H1 (cell line): ENCODE measurements at regions not wholly inside any gene's neighbourhood (a gene's known extent, or its start where the extent isn't known, plus 50 kb on each side); places are given as distances from the start of the nearest gene placed in this dataset.
"Not testable (repeated sequence)": the region's sequence is repeated elsewhere in the genome, so short reads cannot be mapped to it uniquely, and the experiment has no call there.

Experiments
- CTCF ChIA-PET: fragments of 300-600 bp; sonication (Branson Sonifier 250); formaldehyde crosslinking; loops from one replicate; lab custom pipeline; 2021; ENCODE audit not compliant: partially characterized antibody; lab: Charles Lee
- POLR2A ChIA-PET: fragments of 300-600 bp; sonication (Branson Sonifier 250); formaldehyde crosslinking; loops from one replicate; lab custom pipeline; 2021; ENCODE audit warnings: inconsistent platforms; ENCODE audit not compliant: partially characterized antibody; lab: Charles Lee
- DNase-seq, 2 experiments: peaks; one replicate each; pipeline versions ENCODE4 v3.0.0 to v3.0.0-alpha.2; 2010 to 2022; ENCODE audit warnings: low spot score in 2 of 2, low read depth in 1 of 2, mixed read lengths in 1 of 2
- FAIRE-seq: peaks from 2 replicates; lab custom pipeline; 2011; peaks lifted over from hg19 to GRCh38; lab: Jason Lieb, UNC
- H2AFZ ChIP-seq: 2 replicates; pipeline ENCODE4 v1.8.1; 2012; ENCODE audit warnings: low read length, inconsistent platforms
- H2AK5ac ChIP-seq: 2 replicates; pipeline ENCODE4 v1.6.1; 2013; ENCODE audit warnings: low read depth, low read length
- H2BK120ac ChIP-seq: replicated peaks from 2 replicates; pipeline ENCODE3; 2013; ENCODE audit warnings: low read depth, low read length, inconsistent platforms
- H2BK12ac ChIP-seq: 2 replicates; pipeline ENCODE4 v1.6.1; 2013; ENCODE audit warnings: low read depth, low read length
- H2BK15ac ChIP-seq: 2 replicates; pipeline ENCODE4 v1.6.1; 2013; ENCODE audit warnings: low read length
- H2BK20ac ChIP-seq: 2 replicates; pipeline ENCODE4 v1.6.1; 2013; ENCODE audit warnings: low read length
- H2BK5ac ChIP-seq: 2 replicates; pipeline ENCODE4 v1.6.1; 2013; ENCODE audit warnings: low read depth, low read length
- H3K14ac ChIP-seq: 2 replicates; pipeline ENCODE4 v1.6.1; 2013; ENCODE audit warnings: inconsistent platforms; ENCODE audit not compliant: insufficient read length
- H3K18ac ChIP-seq: 2 replicates; pipeline ENCODE4 v1.6.1; 2013; ENCODE audit warnings: low read length; ENCODE audit errors: extremely low read depth
- H3K23ac ChIP-seq: 2 replicates; pipeline ENCODE4 v1.6.1; 2013; ENCODE audit warnings: inconsistent platforms; ENCODE audit not compliant: insufficient read length
- H3K23me2 ChIP-seq: 2 replicates; pipeline ENCODE4 v1.6.1; 2013; ENCODE audit warnings: low read depth, low read length
- H3K27ac ChIP-seq: 2 replicates; pipeline ENCODE4 v1.6.1; 2011; ENCODE audit warnings: low read depth, low read length, inconsistent platforms
- H3K27me3 ChIP-seq, 4 experiments: replicated peaks in 1 of 4; 1 replicate in 1 of 4; 2 replicates in 3 of 4; pipeline versions ENCODE4 v1.6.1 to v1.8.1; 2011 to 2013; ENCODE audit warnings: low read length in 3 of 4, mild to moderate bottlenecking in 3 of 4, inconsistent platforms in 2 of 4, mixed read lengths in 2 of 4, moderate library complexity in 1 of 4; ENCODE audit not compliant: control insufficient read depth in 3 of 4, insufficient read depth in 3 of 4; ENCODE audit errors: extremely low read depth in 1 of 4
- H3K36me3 ChIP-seq, 4 experiments: 2 replicates each; pipeline versions ENCODE4 v1.6.1 to v1.8.1; 2011 to 2013; ENCODE audit warnings: mild to moderate bottlenecking in 4 of 4, low read length in 3 of 4, moderate library complexity in 2 of 4, control low read depth in 1 of 4, inconsistent platforms in 1 of 4; ENCODE audit not compliant: insufficient read depth in 4 of 4, control insufficient read depth in 2 of 4
- H3K4ac ChIP-seq: replicated peaks from 2 replicates; pipeline ENCODE3; 2013; ENCODE audit warnings: low read length, low read depth, mixed read lengths, inconsistent platforms; ENCODE audit not compliant: insufficient read length
- H3K4me1 ChIP-seq, 4 experiments: replicated peaks in 1 of 4; 1 replicate in 1 of 4; 2 replicates in 3 of 4; pipeline versions ENCODE4 v1.6.1 to v1.8.1; 2011 to 2013; ENCODE audit warnings: low read length in 3 of 4, inconsistent platforms in 2 of 4, mixed read lengths in 1 of 4; ENCODE audit not compliant: insufficient read depth in 4 of 4, control insufficient read depth in 3 of 4
- H3K4me2 ChIP-seq, 2 experiments: 2 replicates each; pipeline versions ENCODE4 v1.6.1 to v1.8.1; 2011 to 2013; ENCODE audit warnings: low read depth in 2 of 2, low read length in 2 of 2, control low read depth in 1 of 2, inconsistent platforms in 1 of 2, mild to moderate bottlenecking in 1 of 2; ENCODE audit not compliant: insufficient read depth in 1 of 2
- H3K4me3 ChIP-seq, 4 experiments: fragments of 200-600, 300-600 bp in 1 of 4; sonication (generic), shearing (Covaris generic), sonication (Bioruptor Twin) in 1 of 4; 2 replicates each; pipeline versions ENCODE4 v1.5.1 to v1.8.1; 2011 to 2016; ENCODE audit warnings: low read length in 4 of 4, low read depth in 3 of 4, control low read depth in 2 of 4, inconsistent platforms in 2 of 4, mild to moderate bottlenecking in 2 of 4, mixed read lengths in 1 of 4, moderate library complexity in 1 of 4; ENCODE audit not compliant: insufficient read depth in 2 of 4; ENCODE audit errors: extremely low read depth in 1 of 4
- H3K56ac ChIP-seq: replicated peaks from 2 replicates; pipeline ENCODE3; 2013; ENCODE audit warnings: low read depth, mild to moderate bottlenecking, mixed read lengths, low read length, inconsistent platforms; ENCODE audit not compliant: insufficient read length
- H3K79me1 ChIP-seq: 2 replicates; pipeline ENCODE4 v1.6.1; 2013; ENCODE audit warnings: low read depth, low read length, control low read depth
- H3K79me2 ChIP-seq, 2 experiments: 2 replicates each; pipeline versions ENCODE4 v1.6.1 to v1.8.1; 2012 to 2013; ENCODE audit warnings: low read length in 2 of 2, mild to moderate bottlenecking in 2 of 2, inconsistent platforms in 1 of 2; ENCODE audit not compliant: insufficient read depth in 2 of 2, control insufficient read depth in 1 of 2
- H3K9ac ChIP-seq, 4 experiments: replicated peaks in 1 of 4; 1 replicate in 1 of 4; 2 replicates in 3 of 4; pipeline versions ENCODE4 v1.6.1 to v1.8.1; 2011 to 2013; ENCODE audit warnings: low read depth in 3 of 4, low read length in 3 of 4, control low read depth in 2 of 4, mild to moderate bottlenecking in 2 of 4, moderate library complexity in 2 of 4, inconsistent platforms in 1 of 4; ENCODE audit errors: extremely low read depth in 1 of 4
- H3K9me3 ChIP-seq, 2 experiments: 2 replicates each; pipeline versions ENCODE4 v1.6.1 to v1.8.1; 2012 to 2013; ENCODE audit warnings: mild to moderate bottlenecking in 2 of 2, moderate library complexity in 2 of 2, control low read depth in 1 of 2, inconsistent platforms in 1 of 2, low read depth in 1 of 2, low read length in 1 of 2, mixed read lengths in 1 of 2; ENCODE audit not compliant: insufficient read depth in 2 of 2
- H4K20me1 ChIP-seq, 2 experiments: replicated peaks in 1 of 2; 2 replicates each; pipeline versions ENCODE3 to v1.8.1; 2011 to 2013; ENCODE audit warnings: inconsistent platforms in 2 of 2, low read length in 2 of 2, mild to moderate bottlenecking in 1 of 2; ENCODE audit not compliant: insufficient read depth in 2 of 2, control insufficient read depth in 1 of 2
- H4K5ac ChIP-seq: 2 replicates; pipeline ENCODE4 v1.6.1; 2013; ENCODE audit warnings: low read length, low read depth, mixed read lengths, inconsistent platforms; ENCODE audit not compliant: insufficient read length
- H4K8ac ChIP-seq: 2 replicates; pipeline ENCODE4 v1.8.0; 2013; ENCODE audit warnings: mild to moderate bottlenecking, moderate library complexity, low read length, inconsistent platforms; ENCODE audit not compliant: insufficient read depth; ENCODE audit errors: extremely low read depth
- H4K91ac ChIP-seq: replicated peaks from 2 replicates; pipeline ENCODE3; 2013; ENCODE audit warnings: low read length, mixed read lengths, inconsistent platforms; ENCODE audit not compliant: insufficient read length
- WGBS, 2 experiments: shearing (Covaris generic) in 1 of 2; methylation state at CpG; one replicate each; pipeline versions ENCODE4 v1.1.6 to v1.1.7; 2013 to 2015; ENCODE audit warnings: low lambda C conversion rate in 2 of 2, mixed read lengths in 2 of 2, inconsistent platforms in 1 of 2, low coverage in 1 of 2, missing lambda C conversion rate in 1 of 2; ENCODE audit not compliant: insufficient replicate concordance in 2 of 2, insufficient coverage in 1 of 2, insufficient read length in 1 of 2; ENCODE audit errors: extremely low coverage in 1 of 2, missing lambda C conversion rate in 1 of 2; 5-methylcytosine and 5-hydroxymethylcytosine counted together

DNA sequence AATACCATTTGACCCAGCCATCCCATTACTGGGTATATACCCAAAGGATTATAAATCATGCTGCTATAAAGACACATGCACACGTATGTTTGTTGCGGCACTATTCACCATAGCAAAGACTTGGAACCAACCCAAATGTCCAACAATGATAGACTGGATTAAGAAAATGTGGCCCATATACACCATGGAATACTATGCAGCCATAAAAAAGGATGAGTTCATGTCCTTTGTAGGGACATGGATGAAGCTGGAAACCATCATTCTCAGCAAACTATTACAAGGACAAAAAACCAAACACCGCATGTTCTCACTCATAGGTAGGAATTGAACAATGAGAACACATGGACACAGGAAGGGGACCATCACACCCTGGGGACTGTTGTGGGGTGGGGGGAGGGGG, 66.8 kb upstream of the LHFPL2 start:
- H2BK5ac ChIP-seq, H3K23ac ChIP-seq, H3K9me3 ChIP-seq, H4K8ac ChIP-seq, H4K5ac ChIP-seq, H3K27ac ChIP-seq, H3K36me3 ChIP-seq, FAIRE-seq, POLR2A ChIA-PET, H3K14ac ChIP-seq, H3K4me3 ChIP-seq, H2BK120ac ChIP-seq, H3K56ac ChIP-seq, H3K79me2 ChIP-seq, H3K18ac ChIP-seq, H3K27me3 ChIP-seq, H4K91ac ChIP-seq, H4K20me1 ChIP-seq, H3K4me1 ChIP-seq, CTCF ChIA-PET, H2BK20ac ChIP-seq, H3K23me2 ChIP-seq, H3K4me2 ChIP-seq, H2BK15ac ChIP-seq, H3K4ac ChIP-seq, H2AK5ac ChIP-seq, H3K9ac ChIP-seq, H2BK12ac ChIP-seq, H3K79me1 ChIP-seq, DNase-seq, H2AFZ ChIP-seq: not testable (repeated sequence)
- 89% methylated on average over 3 of the region's 3 CpGs; no CpG with 5 or more reads in 1 of the 2 experiments for WGBS, 2 experiments

DNA sequence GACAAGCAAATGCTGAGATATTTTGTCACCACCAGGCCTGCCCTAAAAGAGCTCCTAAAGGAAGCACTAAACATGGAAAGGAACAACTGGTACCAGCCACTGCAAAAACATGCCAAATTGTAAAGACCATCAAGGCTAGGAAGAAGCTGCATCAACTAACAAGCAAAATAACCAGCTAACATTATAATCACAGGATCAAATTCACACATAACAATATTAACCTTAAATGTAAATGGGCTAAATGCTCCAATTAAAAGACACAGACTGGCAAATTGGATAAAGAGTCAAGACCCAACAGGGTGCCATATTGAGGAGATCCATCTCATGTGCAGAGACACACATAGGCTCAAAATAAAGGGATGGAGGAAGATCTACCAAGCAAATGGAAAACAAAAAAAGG, 63.1 kb upstream of the LHFPL2 start:
- H3K9ac ChIP-seq, H4K5ac ChIP-seq, H3K4me2 ChIP-seq, H4K91ac ChIP-seq, H3K27me3 ChIP-seq, H3K56ac ChIP-seq, H2BK120ac ChIP-seq, H3K18ac ChIP-seq, FAIRE-seq, H3K36me3 ChIP-seq, H3K27ac ChIP-seq, H2BK12ac ChIP-seq, H3K14ac ChIP-seq, H3K4ac ChIP-seq, H3K79me1 ChIP-seq, H2AFZ ChIP-seq, H3K23me2 ChIP-seq, H3K4me3 ChIP-seq, H4K8ac ChIP-seq, H3K79me2 ChIP-seq, POLR2A ChIA-PET, H2BK20ac ChIP-seq, H3K9me3 ChIP-seq, H3K23ac ChIP-seq, DNase-seq, CTCF ChIA-PET, H2AK5ac ChIP-seq, H4K20me1 ChIP-seq, H2BK5ac ChIP-seq, H3K4me1 ChIP-seq, H2BK15ac ChIP-seq: not testable (repeated sequence)
